SK-N-SH (cell line): ENCODE measurements at regions not wholly inside any gene's neighbourhood (a gene's known extent, or its start where the extent isn't known, plus 50 kb on each side); places are given as distances from the start of the nearest gene placed in this dataset.

Experiments used
- CTCF ChIA-PET: fragments of 300-600, 350-600 bp; formaldehyde crosslinking; extraction: SDS; loops from one replicate; lab custom pipeline; 2021; lab: Yijun Ruan, JAX
- POLR2A ChIA-PET: fragments of 350-600 bp; sonication (Branson Sonifier 250); formaldehyde crosslinking; extraction: SDS; loops from one replicate; lab custom pipeline; 2020; ENCODE audit warnings: antibody characterized with exemption, inconsistent platforms; lab: Yijun Ruan, JAX
- DNase-seq: peaks from one replicate; pipeline ENCODE4 v3.0.0; 2012
- H2AFZ ChIP-seq: fragments of 200-600 bp; sonication (generic); 2 replicates; pipeline ENCODE4 v1.8.1; 2016; ENCODE audit warnings: antibody characterized with exemption, mild to moderate bottlenecking, low read depth
- H3F3A ChIP-seq: fragments of 200-600 bp; sonication (generic); replicated peaks from 2 replicates; pipeline ENCODE3; 2016; ENCODE audit warnings: antibody characterized with exemption, mild to moderate bottlenecking; ENCODE audit not compliant: insufficient read depth
- H3K27ac ChIP-seq, 2 experiments: fragments of 200-500 bp in 1 of 2; fragments of 200-600 bp in 1 of 2; sonication (Bioruptor generic) in 1 of 2; sonication (generic), shearing (Covaris generic) in 1 of 2; 2 replicates each; pipeline versions ENCODE4 v1.5.1 to v1.6.1; 2014 to 2016; ENCODE audit warnings: low read depth in 2 of 2, inconsistent platforms in 1 of 2, low read length in 1 of 2, mild to moderate bottlenecking in 1 of 2, mixed read lengths in 1 of 2
- H3K27me3 ChIP-seq: fragments of 200-600 bp; sonication (generic), shearing (Covaris generic); 2 replicates; pipeline ENCODE4 v1.6.1; 2016; ENCODE audit warnings: mixed run types; ENCODE audit not compliant: insufficient read depth
- H3K36me3 ChIP-seq, 2 experiments: fragments of 200-500 bp in 1 of 2; fragments of 200-600 bp in 1 of 2; sonication (Bioruptor generic) in 1 of 2; sonication (generic) in 1 of 2; replicated peaks in 1 of 2; 2 replicates each; pipeline versions ENCODE3 to v1.5.1; 2014 to 2016; ENCODE audit warnings: low read length in 1 of 2, mild to moderate bottlenecking in 1 of 2; ENCODE audit not compliant: insufficient read depth in 2 of 2, control insufficient read depth in 1 of 2
- H3K4me1 ChIP-seq, 2 experiments: fragments of 200-500 bp in 1 of 2; fragments of 200-600 bp in 1 of 2; sonication (Bioruptor generic) in 1 of 2; sonication (generic), shearing (Covaris generic) in 1 of 2; 2 replicates each; pipeline versions ENCODE4 v1.5.1 to v1.6.1; 2014 to 2016; ENCODE audit warnings: low read depth in 1 of 2, low read length in 1 of 2, mixed run types in 1 of 2; ENCODE audit not compliant: insufficient read depth in 2 of 2, control insufficient read depth in 1 of 2
- H3K4me2 ChIP-seq: fragments of 200-600 bp; sonication (generic), shearing (Covaris generic); 2 replicates; pipeline ENCODE4 v1.6.1; 2017; ENCODE audit warnings: mixed run types
- H3K4me3 ChIP-seq, 2 experiments: fragments of 200-500 bp in 1 of 2; fragments of 200-600 bp in 1 of 2; sonication (Bioruptor generic) in 1 of 2; sonication (generic), shearing (Covaris generic) in 1 of 2; 2 replicates each; pipeline versions ENCODE4 v1.5.1 to v1.8.1; 2014 to 2016; ENCODE audit warnings: low read depth in 2 of 2, inconsistent platforms in 1 of 2, low read length in 1 of 2, mild to moderate bottlenecking in 1 of 2, mixed read lengths in 1 of 2, moderate library complexity in 1 of 2
- H3K79me2 ChIP-seq: fragments of 200-600 bp; sonication (generic); 2 replicates; pipeline ENCODE4 v1.8.1; 2017; ENCODE audit warnings: mild to moderate bottlenecking; ENCODE audit not compliant: insufficient read depth
- H3K9ac ChIP-seq: fragments of 200-600 bp; sonication (generic); 2 replicates; pipeline ENCODE4 v1.6.1; 2017; ENCODE audit warnings: mixed run types
- H3K9me2 ChIP-seq: fragments of 200-600 bp; sonication (generic); 2 replicates; pipeline ENCODE4 v1.6.1; 2017; ENCODE audit warnings: mixed run types
- H3K9me3 ChIP-seq: fragments of 200-600 bp; sonication (generic); 2 replicates; pipeline ENCODE4 v1.6.1; 2017; ENCODE audit warnings: mixed run types, mild to moderate bottlenecking, moderate library complexity
- H4K20me1 ChIP-seq: fragments of 200-600 bp; sonication (generic); 2 replicates; pipeline ENCODE4 v1.6.1; 2017; ENCODE audit warnings: mild to moderate bottlenecking, mixed run types; ENCODE audit not compliant: insufficient read depth
- EP300 ChIP-seq, 2 experiments: IDR thresholded peaks; 2 replicates each; pipeline versions ENCODE4 v1.4.0 to v1.6.1; 2012; ENCODE audit warnings: borderline replicate concordance in 1 of 2, low read depth in 1 of 2, low read length in 1 of 2
- EZH2phosphoT487 ChIP-seq: fragments of 200-600 bp; sonication (generic); IDR thresholded peaks from 2 replicates; pipeline ENCODE4 v1.6.1; 2017; ENCODE audit warnings: low read depth, mixed run types, mild to moderate bottlenecking, antibody characterized with exemption, moderate library complexity, borderline replicate concordance
- FOXJ3 ChIP-seq: sonication (generic); formaldehyde crosslinking; IDR thresholded peaks from 2 replicates; pipeline ENCODE4 v1.5.1; 2020; ENCODE audit warnings: mild to moderate bottlenecking, missing genetic modification reagents
- FOXM1 ChIP-seq: IDR thresholded peaks from 2 replicates; pipeline ENCODE4 v1.4.0; 2012; ENCODE audit warnings: low read depth, mild to moderate bottlenecking
- JUND ChIP-seq: IDR thresholded peaks from 2 replicates; pipeline ENCODE4 v1.4.0; 2012
- NRF1 ChIP-seq: IDR thresholded peaks from 2 replicates; pipeline ENCODE4 v1.6.1; 2012; ENCODE audit warnings: low read depth, mild to moderate bottlenecking, low read length
- RAD21 ChIP-seq: IDR thresholded peaks from 2 replicates; pipeline ENCODE4 v1.6.1; 2012; ENCODE audit warnings: mild to moderate bottlenecking, low read length
- REST ChIP-seq: IDR thresholded peaks from 2 replicates; pipeline ENCODE4 v1.6.1; 2012; ENCODE audit warnings: mild to moderate bottlenecking, low read depth, low read length, moderate library complexity
- RXRA ChIP-seq: IDR thresholded peaks from 2 replicates; pipeline ENCODE4 v1.4.0; 2012; ENCODE audit warnings: low read depth, mild to moderate bottlenecking, borderline replicate concordance
- SIN3A ChIP-seq: IDR thresholded peaks from 2 replicates; pipeline ENCODE4 v1.6.1; 2012; ENCODE audit warnings: low read depth, mild to moderate bottlenecking, low read length, moderate library complexity, borderline replicate concordance
- TAF1 ChIP-seq: IDR thresholded peaks from 2 replicates; pipeline ENCODE4 v1.6.1; 2012; ENCODE audit warnings: low read depth, mild to moderate bottlenecking, low read length, moderate library complexity, borderline replicate concordance
- TCF12 ChIP-seq: IDR thresholded peaks from 2 replicates; pipeline ENCODE4 v1.4.0; 2012
- TEAD4 ChIP-seq: IDR thresholded peaks from 2 replicates; pipeline ENCODE4 v1.4.0; 2012; ENCODE audit warnings: mild to moderate bottlenecking, borderline replicate concordance; ENCODE audit not compliant: insufficient read depth
- USF1 ChIP-seq: IDR thresholded peaks from 2 replicates; pipeline ENCODE4 v1.4.0; 2012; ENCODE audit warnings: low read depth, borderline replicate concordance
- USF2 ChIP-seq: fragments of 150-350 bp; IDR thresholded peaks from 2 replicates; pipeline ENCODE4 v1.6.1; 2017; ENCODE audit warnings: antibody characterized with exemption, low read length, low read depth, borderline replicate concordance
- WGBS: methylation state at CpG from one replicate; pipeline ENCODE4 v1.1.6; 2017; ENCODE audit warnings: low lambda C conversion rate; 5-methylcytosine and 5-hydroxymethylcytosine counted together

- Histone ChIP-seq H3K27me3 (no peaks in the 10 kb centered on the region; the same call in 1 of the 2 replicates), H3K36me3 (no peaks in the 10 kb centered on the region), H3K4me3 (no peak overlapping the region)
- TF ChIP-seq USF1 (no peak), TEAD4 (no peak), TCF12 (no peak), RXRA (no peak), TAF1 (no peak), RAD21 (no peak), REST (no peak), USF2 (no peak), EP300 (IDR thresholded peaks at IDR 0.05; ENCODE audit: borderline replicate concordance in 1 of 2, low read depth in 1 of 2, low read length in 1 of 2) (no peak), EZH2phosphoT487 (no peak)
- TF ChIP-seq, all 33 proteins: peak for 0
- WGBS = 17% methylated on average over 1 of the region's 1 CpG
- ChIA-PET POLR2A (no interaction called here), CTCF (no interaction called here)
- H3K4me2 ChIP-seq = no peak overlapping the region
- no peaks in the 10 kb centered on the region for H4K20me1 ChIP-seq
- H2AFZ ChIP-seq = no peak overlapping the region
- DNase-seq = no peak
- no peaks in the 10 kb centered on the region for H3K9me2 ChIP-seq
- H3K79me2 ChIP-seq = no peaks in the 10 kb centered on the region
- H3F3A ChIP-seq = no peaks in the 10 kb centered on the region
- no peaks in the 10 kb centered on the region for H3K9me3 ChIP-seq
- H3K9ac ChIP-seq = no peak overlapping the region
- peaks cover 0 to 30% of the 10 kb centered on the region in 2 experiments; a peak in 1 of 4 replicates for H3K4me1 ChIP-seq
- H3K27ac ChIP-seq = no peak overlapping the region
These were observed 689.4 kb downstream of the BRD1 start for GRCh38 chr22:49138250-49138790.

- no peaks in the 10 kb centered on the region for H4K20me1 ChIP-seq
- H3K9me3 ChIP-seq = no peaks in the 10 kb centered on the region
- no peak for DNase-seq
- no peaks in the 10 kb centered on the region for H3K36me3 ChIP-seq
- no peaks in the 10 kb centered on the region; the same call in 1 of the 2 replicates for H3K27me3 ChIP-seq
- H3F3A ChIP-seq = no peaks in the 10 kb centered on the region
- POLR2A ChIA-PET = no interaction called here
- no peaks in the 10 kb centered on the region for H3K9me2 ChIP-seq
- H2AFZ ChIP-seq = no peak overlapping the region
- H3K4me1 ChIP-seq = peaks cover 0 to 30% of the 10 kb centered on the region in 2 experiments; a peak in 1 of 4 replicates
- no peak overlapping the region for H3K4me3 ChIP-seq
- no peak overlapping the region for H3K27ac ChIP-seq
- H3K9ac ChIP-seq = no peak overlapping the region
- whole genome bisulfite sequencing = 10% methylated on average over 2 of the region's 7 CpGs
- CTCF ChIA-PET = no interaction called here
- TF ChIP-seq NRF1 (no peak), FOXM1 (no peak), SIN3A (no peak), RXRA (no peak), JUND (no peak), FOXJ3 (CRISPR knock-in tag) (no peak), TAF1 (no peak)
- H3K79me2 ChIP-seq = no peaks in the 10 kb centered on the region
- H3K4me2 ChIP-seq = no peak overlapping the region
These were observed 690.4 kb downstream of the BRD1 start for GRCh38 chr22:49137206-49137840.
